HEK293 (cell line): ENCODE measurements at regions not wholly inside any gene's neighbourhood (a gene's known extent, or its start where the extent isn't known, plus 50 kb on each side); places are given as distances from the start of the nearest gene placed in this dataset.

ENCODE experiments used
- CTCF ChIA-PET: fragments of 350-600 bp; formaldehyde crosslinking; extraction: SDS; loops from one replicate; lab custom pipeline; 2021; ENCODE audit warnings: antibody characterized with exemption; lab: Yijun Ruan, JAX
- POLR2A ChIA-PET: fragments of 300-600 bp; formaldehyde crosslinking; extraction: SDS; loops from one replicate; lab custom pipeline; 2020; ENCODE audit warnings: antibody characterized with exemption, inconsistent platforms; lab: Yijun Ruan, JAX
- H3K27ac ChIP-seq: fragments of 200-500 bp; sonication (Bioruptor generic); 2 replicates; pipeline ENCODE4 v1.5.1; 2014; ENCODE audit warnings: low read depth, low read length, control low read depth, inconsistent platforms; ENCODE audit errors: extremely low read depth
- H3K36me3 ChIP-seq, 2 experiments: fragments of 200-500 bp in 1 of 2; sonication (Bioruptor generic) in 1 of 2; 1 replicate in 1 of 2; 2 replicates in 1 of 2; pipeline ENCODE4 v1.5.1; 2014 to 2017; ENCODE audit warnings: inconsistent platforms in 2 of 2, low read length in 2 of 2; ENCODE audit not compliant: control insufficient read depth in 2 of 2, insufficient read depth in 1 of 2
- H3K4me1 ChIP-seq: fragments of 200-500 bp; sonication (Bioruptor generic); 2 replicates; pipeline ENCODE4 v1.5.1; 2014; ENCODE audit warnings: mild to moderate bottlenecking, low read length, inconsistent platforms; ENCODE audit not compliant: control insufficient read depth, insufficient read depth
- H3K4me3 ChIP-seq: 2 replicates; pipeline ENCODE4 v1.5.1; 2011; ENCODE audit warnings: low read depth, mild to moderate bottlenecking, control low read depth, low read length, moderate library complexity
- H3K9me3 ChIP-seq: fragments of 200-500 bp; sonication (Bioruptor generic); 2 replicates; pipeline ENCODE4 v1.5.1; 2014; ENCODE audit warnings: low read depth, low read length, inconsistent platforms; ENCODE audit not compliant: control insufficient read depth, insufficient read depth
- BCL11B ChIP-seq: fragments of 450-650 bp; formaldehyde crosslinking; IDR thresholded peaks from 2 replicates; pipeline ENCODE4 v1.5.1; 2016; ENCODE audit warnings: low read depth, missing biosample characterization, missing genetic modification characterization
- EGR2 ChIP-seq: fragments of 450-650 bp; formaldehyde crosslinking; IDR thresholded peaks from 2 replicates; pipeline ENCODE4 v1.5.1; 2016; ENCODE audit warnings: low read depth, missing biosample characterization, missing genetic modification characterization
- ELK4 ChIP-seq: IDR thresholded peaks from 2 replicates; pipeline ENCODE4 v1.6.1; 2011; ENCODE audit warnings: mild to moderate bottlenecking, low read depth, low read length, borderline replicate concordance
- GFI1B ChIP-seq: fragments of 450-650 bp; formaldehyde crosslinking; IDR thresholded peaks from 2 replicates; pipeline ENCODE4 v1.5.1; 2016; ENCODE audit warnings: missing biosample characterization, missing genetic modification characterization
- HIC1 ChIP-seq: fragments of 450-650 bp; formaldehyde crosslinking; IDR thresholded peaks from 2 replicates; pipeline ENCODE4 v1.5.1; 2016; ENCODE audit warnings: missing biosample characterization, missing genetic modification characterization
- HOXA7 ChIP-seq: sonication (generic); formaldehyde crosslinking; IDR thresholded peaks from 2 replicates; pipeline ENCODE4 v1.8.1; 2022; ENCODE audit warnings: missing genetic modification reagents, borderline replicate concordance
- HOXD13 ChIP-seq: sonication (generic); formaldehyde crosslinking; IDR thresholded peaks from 2 replicates; pipeline ENCODE4 v1.8.0; 2022; ENCODE audit warnings: missing genetic modification reagents, borderline replicate concordance
- PRDM2 ChIP-seq: fragments of 450-650 bp; formaldehyde crosslinking; IDR thresholded peaks from 2 replicates; pipeline ENCODE4 v1.5.1; 2016; ENCODE audit warnings: missing biosample characterization, missing genetic modification characterization, borderline replicate concordance
- REPIN1 ChIP-seq: fragments of 450-650 bp; formaldehyde crosslinking; IDR thresholded peaks from 2 replicates; pipeline ENCODE4 v1.5.1; 2017; ENCODE audit warnings: missing biosample characterization, missing genetic modification characterization, low read depth
- SETDB1 ChIP-seq: IDR thresholded peaks from one replicate; pipeline ENCODE4 v1.6.1; 2017; ENCODE audit warnings: mild to moderate bottlenecking, low read length, moderate library complexity, mixed read lengths; ENCODE audit not compliant: insufficient read length
- TRIM28 ChIP-seq: IDR thresholded peaks from 2 replicates; pipeline ENCODE4 v1.6.1; 2011; ENCODE audit warnings: low read length, control low read depth, borderline replicate concordance
- ZBTB21 ChIP-seq: fragments of 450-650 bp; formaldehyde crosslinking; IDR thresholded peaks from 2 replicates; pipeline ENCODE4 v1.5.1; 2017; ENCODE audit warnings: missing biosample characterization, missing genetic modification characterization
- ZBTB26 ChIP-seq: fragments of 450-650 bp; formaldehyde crosslinking; optimal IDR thresholded peaks from 2 replicates; pipeline ENCODE3; 2016; ENCODE audit warnings: missing biosample characterization, mild to moderate bottlenecking, missing genetic modification characterization
- ZFHX2 ChIP-seq: fragments of 450-650 bp; formaldehyde crosslinking; conservative IDR thresholded peaks from 2 replicates; pipeline ENCODE4 v1.5.1; 2016; ENCODE audit warnings: missing biosample characterization, missing genetic modification characterization
- ZFP41 ChIP-seq: fragments of 450-650 bp; formaldehyde crosslinking; IDR thresholded peaks from 2 replicates; pipeline ENCODE4 v1.5.1; 2016; ENCODE audit warnings: missing biosample characterization, missing genetic modification characterization, borderline replicate concordance
- ZNF157 ChIP-seq: fragments of 450-650 bp; formaldehyde crosslinking; IDR thresholded peaks from 2 replicates; pipeline ENCODE4 v1.5.1; 2016; ENCODE audit warnings: missing biosample characterization, missing genetic modification characterization
- ZNF18 ChIP-seq: fragments of 450-650 bp; formaldehyde crosslinking; IDR thresholded peaks from 2 replicates; pipeline ENCODE4 v1.5.1; 2016; ENCODE audit warnings: missing biosample characterization, missing genetic modification characterization
- ZNF239 ChIP-seq: fragments of 450-650 bp; formaldehyde crosslinking; IDR thresholded peaks from 2 replicates; pipeline ENCODE4 v1.5.1; 2016; ENCODE audit warnings: missing biosample characterization, missing genetic modification characterization
- ZNF274 ChIP-seq, 2 experiments: fragments of 200-500 bp in 1 of 2; fragments of 450-650 bp in 1 of 2; sonication (Bioruptor generic) in 1 of 2; formaldehyde crosslinking in 1 of 2; IDR thresholded peaks; 2 replicates each; pipeline versions ENCODE4 v1.5.1 to v1.6.1; 2014 to 2016; ENCODE audit warnings: borderline replicate concordance in 1 of 2, inconsistent platforms in 1 of 2, low read length in 1 of 2, missing biosample characterization in 1 of 2, missing genetic modification characterization in 1 of 2
- ZNF366 ChIP-seq: fragments of 450-650 bp; formaldehyde crosslinking; conservative IDR thresholded peaks from 2 replicates; pipeline ENCODE4 v1.5.1; 2016; ENCODE audit warnings: missing biosample characterization, missing genetic modification characterization
- ZNF404 ChIP-seq: fragments of 450-650 bp; formaldehyde crosslinking; IDR thresholded peaks from 2 replicates; pipeline ENCODE4 v1.5.1; 2017; ENCODE audit warnings: missing biosample characterization, missing genetic modification characterization
- ZNF548 ChIP-seq: fragments of 450-650 bp; formaldehyde crosslinking; IDR thresholded peaks from 2 replicates; pipeline ENCODE4 v1.5.1; 2016; ENCODE audit warnings: missing biosample characterization, missing genetic modification characterization
- ZNF654 ChIP-seq: fragments of 450-650 bp; formaldehyde crosslinking; IDR thresholded peaks from 2 replicates; pipeline ENCODE4 v1.5.1; 2016; ENCODE audit warnings: low read depth, missing biosample characterization, missing genetic modification characterization
- ZNF747 ChIP-seq: fragments of 450-650 bp; formaldehyde crosslinking; IDR thresholded peaks from 2 replicates; pipeline ENCODE4 v1.5.1; 2016; ENCODE audit warnings: missing biosample characterization, missing genetic modification characterization

GRCh38 chr18:42447688-42448087, 492.7 kb downstream of the PIK3C3 start:
- H3K4me1 ChIP-seq: no peaks in the 10 kb centered on the region
- CTCF ChIA-PET: no interaction called here
- POLR2A ChIA-PET: no interaction called here
- H3K36me3 ChIP-seq: no peaks in the 10 kb centered on the region
- H3K4me3 ChIP-seq: no peak overlapping the region
- H3K9me3 ChIP-seq: no peaks in the 10 kb centered on the region; the same call in 1 of the 2 replicates
- TF ChIP-seq ZNF18 (tag by site-specific recombination) (no peak), SETDB1 (peak; percentile 60), ELK4 (no peak), ZNF548 (tag by site-specific recombination) (no peak), ZNF274 (IDR thresholded peaks at IDR 0.05; ENCODE audit: low read length) (no peak), ZNF274 (tag by site-specific recombination; IDR thresholded peaks at IDR 0.05; ENCODE audit: borderline replicate concordance) (no peak), ZNF239 (no peak), ZBTB26 (tag by site-specific recombination) (no peak)
- H3K27ac ChIP-seq: no peak overlapping the region

- Histone ChIP-seq H3K9me3 (no peaks in the 10 kb centered on the region), H3K4me1 (no peaks in the 10 kb centered on the region), H3K27ac (no peak overlapping the region), H3K4me3 (no peak overlapping the region), H3K36me3 (no peaks in the 10 kb centered on the region)
- ChIA-PET POLR2A (no interaction called here), CTCF (interaction anchor here (1.0 kb wide), 1 partner anchor 1112 kb away, joined by 3 read pairs; no protein-coding TSS in a partner anchor)
- TF ChIP-seq ZNF747 (tag by site-specific recombination) (no peak), ZNF404 (tag by site-specific recombination) (no peak), BCL11B (tag by site-specific recombination) (no peak), REPIN1 (tag by site-specific recombination) (no peak), PRDM2 (tag by site-specific recombination) (no peak), GFI1B (no peak), TRIM28 (no peak), ZNF654 (tag by site-specific recombination) (no peak), ZNF157 (tag by site-specific recombination) (no peak), ZFHX2 (tag by site-specific recombination) (no peak), ZBTB21 (tag by site-specific recombination) (no peak), ZFP41 (tag by site-specific recombination) (no peak), HIC1 (tag by site-specific recombination) (no peak), HOXA7 (CRISPR knock-in tag) (no peak), ZNF366 (tag by site-specific recombination) (no peak), EGR2 (tag by site-specific recombination) (no peak), HOXD13 (CRISPR knock-in tag) (no peak)
Observed at GRCh38 chr18:42458226-42458625, 503.2 kb downstream of the PIK3C3 start.
